Parathyroid adenoma (tissue), 2 donors: ENCODE measurements at regions not wholly inside any gene's neighbourhood (a gene's known extent, or its start where the extent isn't known, plus 50 kb on each side); places are given as distances from the start of the nearest gene placed in this dataset.

ENCODE experiments used
- H2AFZ ChIP-seq: fragments of 300-600 bp; sonication (generic); one replicate; pipeline ENCODE4 v1.7.0; 2017; ENCODE audit warnings: antibody characterized with exemption, mild to moderate bottlenecking
- H3K27ac ChIP-seq: fragments of 300-600 bp; sonication (generic); one replicate; pipeline ENCODE4 v1.7.0; 2017
- H3K27me3 ChIP-seq: fragments of 300-600 bp; sonication (generic); one replicate; pipeline ENCODE4 v1.7.0; 2017; ENCODE audit warnings: low read length; ENCODE audit not compliant: control insufficient read depth, insufficient read depth
- H3K36me3 ChIP-seq: fragments of 300-600 bp; sonication (generic); one replicate; pipeline ENCODE4 v1.7.0; 2017; ENCODE audit warnings: low read length; ENCODE audit not compliant: control insufficient read depth, insufficient read depth
- H3K4me1 ChIP-seq: fragments of 300-600 bp; sonication (generic); one replicate; pipeline ENCODE4 v1.7.0; 2017; ENCODE audit warnings: control low read depth
- H3K4me2 ChIP-seq: fragments of 300-600 bp; sonication (generic); one replicate; pipeline ENCODE4 v1.7.0; 2017; ENCODE audit warnings: low read length
- H3K4me3 ChIP-seq: fragments of 300-600 bp; sonication (generic); one replicate; pipeline ENCODE4 v1.7.0; 2017; ENCODE audit warnings: low read depth, low read length
- H3K79me2 ChIP-seq: fragments of 300-600 bp; sonication (generic); one replicate; pipeline ENCODE4 v1.7.0; 2017; ENCODE audit warnings: control low read depth
- H3K9ac ChIP-seq: fragments of 300-600 bp; sonication (generic); one replicate; pipeline ENCODE4 v1.7.0; 2017; ENCODE audit warnings: mild to moderate bottlenecking
- H3K9me3 ChIP-seq: fragments of 300-600 bp; sonication (generic); one replicate; pipeline ENCODE4 v1.7.0; 2017; ENCODE audit warnings: low read length; ENCODE audit not compliant: control insufficient read depth
- CTCF ChIP-seq: fragments of 300-600 bp; sonication (generic); IDR thresholded peaks from one replicate; pipeline ENCODE4 v1.7.0; 2017; ENCODE audit warnings: antibody characterized with exemption, mild to moderate bottlenecking
- donor health status: primary hyperparathyroidism.

- no peaks in the 10 kb centered on the region for H3K36me3 ChIP-seq
- no peak overlapping the region for H3K4me2 ChIP-seq
- H3K9ac ChIP-seq: no peak overlapping the region
- H3K79me2 ChIP-seq: no peaks in the 10 kb centered on the region
- no peak overlapping the region for H3K27ac ChIP-seq
- no peak overlapping the region for H2AFZ ChIP-seq
- H3K4me3 ChIP-seq: no peak overlapping the region
- H3K4me1 ChIP-seq: no peaks in the 10 kb centered on the region
- no peaks in the 10 kb centered on the region for H3K27me3 ChIP-seq
- no peak for TF ChIP-seq CTCF
- no peaks in the 10 kb centered on the region for H3K9me3 ChIP-seq
These were observed 359.9 kb downstream of the TXNL1 start for GRCh38 chr18:56278421-56279003.

- Histone ChIP-seq H3K4me3 (no peak overlapping the region), H3K79me2 (no peaks in the 10 kb centered on the region), H3K9me3 (no peaks in the 10 kb centered on the region), H3K4me2 (no peak overlapping the region), H3K9ac (no peak overlapping the region), H2AFZ (no peak overlapping the region), H3K4me1 (no peaks in the 10 kb centered on the region), H3K36me3 (no peaks in the 10 kb centered on the region), H3K27me3 (no peaks in the 10 kb centered on the region), H3K27ac (no peak overlapping the region)
- TF ChIP-seq CTCF: no peak
These were observed 361.9 kb downstream of the TXNL1 start for GRCh38 chr18:56276466-56276865.

DNA sequence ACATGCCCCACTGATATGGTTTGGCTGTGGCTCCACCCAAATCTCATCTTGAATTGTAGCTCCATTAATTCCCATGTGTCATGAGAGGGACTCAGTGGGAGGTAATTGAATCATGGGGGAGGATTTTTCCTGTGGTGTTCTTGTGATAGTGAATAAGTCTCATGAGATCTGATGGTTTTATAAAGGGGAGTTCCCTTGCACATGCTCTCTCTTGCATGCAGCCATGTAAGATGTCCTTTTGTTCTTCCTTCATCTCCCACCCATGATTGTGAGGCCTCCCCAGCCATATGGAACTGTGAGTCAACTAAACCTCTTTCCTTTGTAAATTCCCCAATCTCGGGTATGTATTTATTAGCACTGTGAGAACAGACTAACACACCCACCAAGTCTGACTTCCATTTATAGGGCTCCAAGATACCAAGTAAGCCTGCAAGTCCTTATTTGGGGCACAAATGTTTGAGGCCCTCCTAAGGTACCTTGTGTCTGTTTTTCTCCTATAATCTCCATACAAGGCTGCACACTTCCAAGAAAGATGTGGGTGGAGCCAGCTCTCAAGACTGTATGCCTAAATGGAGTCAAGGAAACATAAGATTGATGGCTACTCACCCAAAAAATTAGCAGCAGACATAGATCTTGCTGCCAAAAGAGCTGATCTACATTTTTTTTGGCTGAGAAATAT is 364.7 kb downstream of the TXNL1 start:
- H3K9me3 ChIP-seq: no peaks in the 10 kb centered on the region
- TF ChIP-seq CTCF: no peak
- no peak overlapping the region for H2AFZ ChIP-seq
- H3K4me2 ChIP-seq: no peak overlapping the region
- no peak overlapping the region for H3K9ac ChIP-seq
- H3K27me3 ChIP-seq: no peaks in the 10 kb centered on the region
- no peaks in the 10 kb centered on the region for H3K79me2 ChIP-seq
- H3K27ac ChIP-seq: no peak overlapping the region
- H3K4me3 ChIP-seq: no peak overlapping the region
- no peaks in the 10 kb centered on the region for H3K4me1 ChIP-seq
- no peaks in the 10 kb centered on the region for H3K36me3 ChIP-seq

DNA sequence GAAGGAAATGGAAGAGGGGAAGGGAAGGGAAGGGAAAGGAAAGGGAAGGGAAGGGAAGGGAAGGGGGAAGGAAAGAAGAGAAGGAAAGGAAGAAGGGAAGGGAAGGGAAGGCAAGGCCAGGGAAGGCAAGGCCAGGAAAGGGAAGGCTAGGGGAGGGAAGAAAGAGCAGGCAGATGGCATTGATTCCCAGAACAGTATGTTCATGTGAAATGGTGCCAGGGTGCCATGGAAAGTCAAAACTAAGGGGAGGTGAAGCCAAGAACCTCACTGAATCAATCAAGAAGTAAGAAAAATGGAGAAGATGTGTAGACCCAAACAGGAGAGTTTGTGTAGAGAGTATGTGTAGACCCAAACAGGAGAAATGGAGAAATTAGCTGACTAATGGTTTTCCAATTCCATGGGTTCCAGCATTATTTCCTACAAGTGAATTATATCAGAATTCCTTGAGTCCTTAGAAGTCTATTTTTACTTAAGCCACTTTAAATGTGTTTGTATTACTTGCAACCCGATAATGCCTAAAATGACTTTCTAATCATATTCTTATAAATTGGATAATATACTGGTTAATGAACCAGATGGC is 367.6 kb downstream of the TXNL1 start:
- Histone ChIP-seq H3K4me1 (no peaks in the 10 kb centered on the region), H3K9me3 (no peaks in the 10 kb centered on the region), H3K9ac (no peak overlapping the region), H3K36me3 (no peaks in the 10 kb centered on the region), H3K4me3 (no peak overlapping the region), H2AFZ (no peak overlapping the region), H3K27me3 (no peaks in the 10 kb centered on the region), H3K79me2 (no peaks in the 10 kb centered on the region), H3K4me2 (no peak overlapping the region), H3K27ac (no peak overlapping the region)
- TF ChIP-seq CTCF: no peak
